GM19438 (cell line): ENCODE measurements at regions not wholly inside any gene's neighbourhood (a gene's known extent, or its start where the extent isn't known, plus 50 kb on each side); places are given as distances from the start of the nearest gene placed in this dataset.
A peak's percentile ranks its signal among the peaks of the same experiment; 100 is the strongest.
"Not testable (repeated sequence)": the region's sequence is repeated elsewhere in the genome, so short reads cannot be mapped to it uniquely, and the experiment has no call there.

Source experiments
- ATAC-seq: cut with Tn5 transposase; IDR thresholded peaks from one replicate; pipeline ENCODE4 v1.9.1; 2021; ENCODE audit warnings: low read depth; ENCODE audit not compliant: unreplicated experiment

DNA sequence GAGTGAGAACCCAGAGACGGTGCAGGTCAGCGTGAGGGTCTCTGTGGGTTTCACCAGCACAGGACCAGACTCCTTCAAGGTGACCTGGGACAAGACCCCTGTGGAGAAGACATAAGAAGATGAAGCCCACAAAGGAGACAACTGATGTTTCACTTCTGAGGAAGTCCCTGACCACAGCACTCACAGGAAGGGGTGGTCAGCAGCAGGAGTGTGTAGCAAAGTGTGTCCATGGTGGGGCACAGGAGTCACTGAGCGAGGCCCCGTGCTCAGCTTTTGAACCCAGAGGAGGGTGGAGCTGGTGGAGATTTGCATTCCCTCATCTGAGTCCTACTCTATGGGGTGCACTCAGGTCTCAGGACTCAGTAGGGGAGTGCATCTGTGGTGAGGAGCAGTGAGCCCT is 775.2 kb downstream of the TMEM121 start:
- ATAC-seq: not testable (repeated sequence)

DNA sequence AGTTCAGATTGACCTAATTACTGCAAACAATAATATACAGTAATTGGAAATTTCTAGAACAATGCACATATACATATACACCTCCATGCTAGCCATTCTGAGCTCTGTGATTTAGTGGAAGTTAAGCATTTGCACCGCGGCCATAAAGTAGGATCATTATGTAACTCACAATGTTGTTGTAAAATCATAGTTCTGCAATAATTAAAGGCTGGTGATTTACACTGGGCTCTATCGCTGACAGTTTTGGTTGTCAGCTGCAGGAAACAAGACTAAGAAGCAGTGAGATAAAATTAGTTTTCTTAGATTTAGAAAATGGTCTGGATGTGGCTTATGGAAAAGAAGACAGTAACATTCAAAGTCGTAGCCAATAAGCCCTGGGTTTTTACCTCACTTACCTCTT is 776.3 kb downstream of the TMEM121 start:
- no peak for ATAC-seq

DNA sequence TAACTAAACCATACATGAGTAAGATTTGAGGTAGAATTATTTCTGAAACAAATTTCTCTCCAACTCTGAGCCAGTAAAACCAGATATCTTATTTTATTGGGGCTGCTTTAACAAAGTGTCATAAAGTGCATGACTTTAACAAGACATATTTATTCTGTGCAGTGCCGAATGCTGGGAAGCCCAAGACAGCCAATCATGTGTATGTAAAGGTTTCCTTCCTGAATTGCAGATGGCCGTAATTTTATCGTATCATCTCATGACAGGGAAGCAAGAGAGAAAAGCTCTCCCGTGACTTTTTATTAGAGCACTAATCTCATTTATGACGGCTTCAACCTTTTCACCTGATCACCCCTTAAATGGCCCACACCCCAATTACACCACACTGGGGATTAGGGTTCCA is 777.9 kb downstream of the TMEM121 start:
- ATAC-seq: no peak

DNA sequence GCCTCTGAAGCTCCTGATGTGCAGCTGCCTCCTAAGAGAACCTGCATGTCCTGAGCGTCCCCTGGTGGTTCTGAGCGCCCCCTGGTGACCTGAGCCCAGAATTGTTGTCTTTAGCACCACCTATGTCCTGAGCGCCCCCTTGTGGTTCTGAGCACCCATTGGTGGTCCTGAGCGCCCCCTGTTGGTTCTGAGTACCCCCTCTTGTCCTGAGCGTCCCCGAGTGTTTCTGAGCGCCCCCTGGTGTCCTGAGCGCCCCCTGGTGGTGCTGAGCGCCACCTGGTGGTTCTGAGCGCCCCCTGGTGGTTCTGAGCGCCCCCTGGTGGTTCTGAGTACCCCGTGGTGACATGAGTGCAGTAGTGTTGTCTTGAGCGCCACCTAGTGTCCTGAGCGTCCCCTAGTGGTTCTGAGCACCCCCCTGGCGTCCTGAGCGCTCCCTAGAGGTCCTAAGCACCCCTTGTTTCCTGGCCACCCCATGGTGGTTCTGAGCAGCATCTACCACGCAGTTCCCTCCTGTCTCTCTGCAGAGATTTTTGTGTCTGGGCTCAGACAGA is 782.5 kb downstream of the TMEM121 start:
- ATAC-seq: peak; percentile 87

DNA sequence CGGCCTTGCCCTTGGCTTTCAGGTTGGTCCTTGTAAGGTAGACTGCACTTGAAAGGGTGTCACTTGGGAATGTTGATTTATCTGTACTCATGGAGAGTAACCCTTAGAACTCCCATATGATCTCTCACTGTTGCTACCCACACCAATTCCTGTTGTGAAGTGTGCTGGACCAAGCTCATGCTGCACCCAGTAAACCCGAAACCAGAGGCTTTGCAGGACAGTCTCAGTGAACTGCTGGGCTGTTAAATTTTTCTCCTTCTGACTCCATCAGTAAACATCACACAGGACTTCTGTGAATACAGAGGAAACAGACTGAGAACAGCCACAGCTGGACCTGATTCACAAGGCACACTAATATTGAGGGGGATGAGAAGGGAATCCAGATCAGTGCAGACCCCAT is 783.0 kb downstream of the TMEM121 start:
- ATAC-seq: peak; percentile 21

DNA sequence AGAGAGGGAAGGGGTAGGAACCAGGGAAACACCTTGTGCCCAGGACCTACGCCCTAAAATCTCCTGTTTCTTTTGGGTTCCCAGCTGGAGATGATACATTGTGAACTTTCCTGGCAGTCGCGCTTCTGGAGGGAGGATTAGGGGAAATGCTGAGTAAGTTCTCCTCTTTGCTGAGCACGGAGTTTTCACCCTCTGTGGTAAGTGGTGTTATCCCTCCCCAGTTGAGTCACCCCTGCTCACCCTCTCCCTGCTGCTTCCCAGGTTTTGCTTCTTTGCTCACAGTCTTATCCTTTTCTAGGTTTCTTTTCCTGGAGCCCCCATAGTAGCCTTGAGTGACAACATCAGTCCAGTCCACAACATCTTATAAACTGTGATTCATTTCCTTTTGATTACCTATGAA is 789.1 kb downstream of the TMEM121 start:
- no peak for ATAC-seq

DNA sequence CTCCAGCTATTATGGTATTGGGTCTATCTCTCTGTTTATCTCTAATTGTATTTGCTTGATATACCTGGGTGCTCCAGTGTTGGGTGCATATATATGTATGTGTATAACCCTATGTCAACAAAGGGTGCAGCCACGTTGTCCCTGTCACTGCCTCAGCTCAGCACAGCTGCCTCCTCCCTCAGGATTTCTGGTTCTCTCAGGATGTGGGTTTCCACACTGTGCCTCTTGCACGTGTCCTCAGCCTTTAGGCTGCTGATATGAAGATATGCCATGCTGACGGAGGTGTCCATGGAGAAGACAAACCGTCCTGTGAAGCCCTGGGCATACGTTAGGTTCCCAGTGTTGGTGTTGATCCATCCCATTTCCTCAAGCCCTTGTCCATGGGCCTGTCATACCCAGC is 791.2 kb downstream of the TMEM121 start:
- no peak for ATAC-seq

DNA sequence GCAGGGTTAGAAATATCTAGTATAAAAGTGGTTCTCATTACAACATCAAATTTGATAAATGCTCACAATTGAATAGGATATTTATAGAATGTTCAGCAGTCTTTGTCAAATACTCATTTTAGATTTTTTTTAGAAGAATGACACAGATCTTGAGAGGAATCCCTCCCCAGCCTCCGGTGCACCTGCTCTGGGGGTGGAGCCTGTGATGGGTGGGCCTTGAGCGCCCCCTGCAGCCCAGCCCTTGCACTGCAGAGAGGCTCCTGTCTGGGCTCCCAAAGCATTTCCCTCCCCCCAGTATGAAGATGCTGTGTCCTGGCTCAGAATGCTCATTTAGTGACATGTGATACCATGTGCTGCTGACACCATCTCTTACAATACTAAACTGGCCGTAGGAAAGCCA is 792.3 kb downstream of the TMEM121 start:
- no peak for ATAC-seq

DNA sequence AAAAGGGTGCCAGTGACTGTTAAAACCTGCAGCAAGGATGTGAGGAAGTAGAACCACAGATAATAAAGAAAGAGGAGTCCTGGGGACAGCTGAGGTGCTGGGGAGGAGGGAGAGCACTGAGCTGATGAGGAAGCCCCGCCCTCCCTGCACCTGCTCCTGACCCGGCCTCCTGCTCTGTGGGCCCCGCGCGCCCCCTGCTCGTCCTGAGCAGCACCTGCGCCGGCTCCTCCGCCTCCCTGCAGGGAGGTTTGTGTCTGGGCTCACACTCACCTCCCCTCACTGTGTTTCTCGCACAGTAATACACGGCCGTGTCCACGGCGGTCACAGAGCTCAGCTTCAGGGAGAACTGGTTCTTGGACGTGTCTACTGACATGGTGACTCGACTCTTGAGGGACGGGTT is 797.6 kb downstream of the TMEM121 start:
- not testable (repeated sequence) for ATAC-seq

DNA sequence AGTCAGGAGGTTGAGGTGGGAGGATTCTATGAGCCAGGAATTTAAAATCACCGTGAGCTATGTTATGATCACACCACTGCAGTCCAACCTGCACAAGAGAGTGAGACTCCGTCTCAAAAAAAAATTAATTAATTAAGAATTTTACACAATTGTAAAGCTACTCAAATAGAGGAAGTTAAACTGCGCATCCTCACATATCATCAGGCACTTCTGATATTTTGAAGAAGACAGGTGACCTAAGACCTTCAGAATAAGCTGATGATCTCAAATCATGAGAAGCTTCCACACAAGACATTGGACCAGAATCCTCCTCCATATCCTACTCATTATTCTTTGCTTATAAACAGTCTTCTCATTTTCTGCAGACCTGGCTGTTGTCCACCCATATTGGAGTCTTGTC is 800.9 kb downstream of the TMEM121 start:
- ATAC-seq: no peak

DNA sequence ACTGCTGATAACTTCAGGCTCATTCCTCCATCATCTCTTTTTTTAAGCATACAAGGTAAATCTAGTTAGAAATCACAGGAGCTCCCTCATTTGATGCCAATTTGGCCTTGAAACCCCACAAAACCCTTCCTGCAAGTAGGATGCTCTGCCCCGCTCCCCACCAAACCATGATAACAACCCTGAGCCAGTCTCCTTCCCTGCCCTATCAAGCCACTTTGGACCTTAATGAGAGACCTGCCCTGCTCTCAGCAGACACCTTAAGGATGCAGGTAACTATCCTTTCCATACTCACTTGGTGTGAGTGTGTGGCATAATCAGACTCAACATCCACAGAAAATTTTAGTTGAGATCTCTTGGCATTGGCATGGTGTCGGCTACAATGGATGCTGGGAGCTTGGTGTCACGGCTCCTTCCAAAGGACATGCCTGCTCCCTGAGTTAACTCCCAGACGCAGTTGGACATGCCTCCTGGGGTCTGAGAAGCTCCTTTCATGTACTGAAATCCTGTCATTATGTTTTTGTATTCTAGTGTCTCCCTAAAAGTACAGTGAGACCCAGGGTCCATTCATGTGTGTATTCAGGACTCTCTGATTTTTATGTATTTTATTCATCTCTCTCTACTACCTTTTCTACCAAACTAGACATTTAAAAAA is 801.4 kb downstream of the TMEM121 start:
- not testable (repeated sequence) for ATAC-seq

DNA sequence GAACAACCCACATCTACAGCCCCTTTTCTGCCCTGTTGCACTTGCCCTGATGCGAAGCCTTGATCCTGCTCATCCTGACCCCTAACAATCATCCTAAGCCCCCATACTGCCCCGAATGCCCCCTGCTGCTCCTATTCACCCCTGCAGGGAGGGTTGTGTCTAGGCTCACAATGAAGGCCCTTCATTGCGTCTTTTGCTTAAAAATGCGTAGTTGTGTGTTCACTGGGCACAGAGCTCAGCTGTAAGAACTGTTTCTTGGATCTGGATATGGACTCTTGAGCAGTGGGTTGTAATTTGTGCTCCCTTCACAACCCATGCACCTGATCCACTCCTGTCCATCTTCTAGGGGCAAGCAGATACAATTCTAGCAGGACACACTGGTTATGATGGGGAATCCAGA is 802.9 kb downstream of the TMEM121 start:
- not testable (repeated sequence) for ATAC-seq

DNA sequence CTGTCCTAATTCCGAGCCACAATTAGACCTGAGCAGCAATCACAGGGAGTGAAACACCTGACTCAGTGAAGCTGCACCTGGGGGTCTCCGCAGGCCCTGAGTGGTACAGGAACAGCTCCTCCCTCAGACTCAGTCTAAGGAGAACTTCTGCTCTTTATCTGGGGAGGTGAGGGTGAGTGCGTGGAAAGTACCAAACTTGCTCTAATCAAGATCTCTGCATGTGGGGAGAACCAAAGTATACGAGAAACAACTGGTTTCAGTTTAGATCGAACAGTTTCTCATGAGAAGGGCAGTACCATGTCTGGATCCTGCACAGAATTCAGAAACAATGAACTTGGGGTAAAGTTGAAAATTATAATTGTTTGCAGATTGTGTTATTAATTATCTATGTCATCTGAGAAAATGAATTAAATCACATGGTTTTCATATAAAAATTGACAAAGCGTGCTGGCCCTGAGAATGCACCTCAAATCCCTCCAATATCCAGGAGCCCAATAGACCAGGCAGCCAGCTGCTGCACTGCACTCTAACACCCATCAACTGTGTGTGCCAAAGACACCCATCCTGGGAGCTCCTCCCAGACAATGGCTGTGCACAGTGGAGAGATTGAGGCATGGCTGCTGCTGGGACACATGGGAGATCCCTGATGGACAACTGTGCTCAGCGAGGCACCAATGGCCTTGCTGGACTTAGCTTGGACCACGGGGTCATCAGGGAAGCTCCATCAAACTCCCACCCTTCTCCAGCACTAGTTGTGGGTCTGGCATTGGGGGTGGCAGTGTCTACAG is 803.8 kb downstream of the TMEM121 start:
- ATAC-seq: not testable (repeated sequence)

DNA sequence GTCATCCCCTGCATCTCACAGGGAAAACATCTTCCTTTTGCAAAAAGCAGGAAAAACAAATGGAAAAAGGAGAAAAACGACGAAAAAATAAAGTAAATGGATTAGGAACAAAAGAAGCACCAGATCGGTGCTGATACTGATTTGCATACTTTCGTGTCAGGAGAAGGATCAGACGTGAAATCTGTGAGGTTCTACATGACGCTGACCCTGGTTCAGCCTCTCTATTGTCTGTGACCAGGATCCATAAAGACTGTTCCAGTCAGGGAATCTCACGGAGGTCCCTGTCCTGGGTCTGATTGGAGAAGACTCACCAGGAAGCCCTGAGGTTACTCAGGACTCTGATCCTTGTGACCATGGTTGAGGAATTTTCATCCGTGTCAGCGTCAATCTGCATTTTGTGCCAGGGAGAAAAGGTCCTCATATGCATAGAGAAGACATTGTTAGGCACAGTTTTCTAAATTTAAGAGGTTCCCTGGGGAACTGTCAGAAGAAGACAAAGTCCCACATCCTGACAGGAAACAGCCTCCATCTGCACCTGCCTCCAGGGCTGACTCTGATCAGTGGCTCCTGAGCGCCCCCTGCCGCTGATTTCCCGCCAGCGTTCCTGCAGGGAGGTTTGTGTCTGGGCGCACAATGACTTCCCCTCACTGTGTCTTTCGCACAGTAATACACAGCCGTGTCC is 808.2 kb downstream of the TMEM121 start:
- ATAC-seq: peak; percentile 70

DNA sequence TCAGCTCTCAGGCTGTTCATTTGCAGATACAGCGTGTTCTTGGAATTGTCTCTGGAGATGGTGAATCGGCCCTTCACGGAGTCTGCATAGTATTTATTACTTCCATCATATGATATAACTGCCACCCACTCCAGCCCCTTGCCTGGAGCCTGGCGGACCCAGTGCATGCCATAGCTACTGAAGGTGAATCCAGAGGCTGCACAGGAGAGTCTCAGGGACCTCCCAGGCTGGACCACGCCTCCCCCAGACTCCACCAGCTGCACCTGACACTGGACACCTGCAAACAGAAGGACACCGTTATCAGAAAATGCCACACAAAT is 808.7 kb downstream of the TMEM121 start:
- peak; percentile 26 for ATAC-seq

DNA sequence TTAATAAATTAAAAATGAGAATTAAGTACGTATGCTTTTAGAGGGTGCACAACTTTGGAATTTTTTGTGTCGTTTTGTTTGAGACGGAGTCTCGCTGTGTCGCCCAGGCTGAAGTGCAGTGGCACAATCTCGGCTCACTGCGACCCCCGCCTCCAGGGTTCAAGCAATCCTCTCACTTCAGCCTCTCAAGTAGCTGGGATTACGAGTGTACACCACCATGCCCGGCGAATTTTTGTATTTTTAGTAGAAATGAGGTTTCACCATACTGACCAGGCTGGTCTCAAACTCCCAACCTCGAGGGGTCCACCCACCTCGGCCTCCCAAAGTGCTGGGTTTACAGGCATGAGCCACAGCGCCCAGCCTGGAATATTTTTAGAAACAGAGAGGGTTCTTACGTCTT is 812.4 kb downstream of the TMEM121 start:
- not testable (repeated sequence) for ATAC-seq

DNA sequence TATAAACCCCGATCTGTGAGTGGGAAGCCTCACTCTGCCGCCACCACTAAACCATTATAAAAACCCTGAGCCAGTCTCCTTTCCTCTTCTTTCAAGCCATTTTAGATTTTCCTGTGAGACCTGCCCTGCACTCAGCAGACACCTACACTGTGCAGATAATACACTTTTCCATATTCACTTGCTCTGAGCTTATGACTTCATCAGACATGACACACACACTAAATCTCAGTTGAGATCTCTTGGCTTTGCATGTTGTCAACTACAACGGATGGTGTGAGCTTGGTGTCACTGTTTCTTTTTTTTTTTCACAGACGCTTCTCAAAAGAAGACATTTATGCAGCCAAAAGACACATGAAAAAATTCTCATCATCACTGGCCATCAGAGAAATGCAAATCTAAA is 814.3 kb downstream of the TMEM121 start:
- ATAC-seq: not testable (repeated sequence)

DNA sequence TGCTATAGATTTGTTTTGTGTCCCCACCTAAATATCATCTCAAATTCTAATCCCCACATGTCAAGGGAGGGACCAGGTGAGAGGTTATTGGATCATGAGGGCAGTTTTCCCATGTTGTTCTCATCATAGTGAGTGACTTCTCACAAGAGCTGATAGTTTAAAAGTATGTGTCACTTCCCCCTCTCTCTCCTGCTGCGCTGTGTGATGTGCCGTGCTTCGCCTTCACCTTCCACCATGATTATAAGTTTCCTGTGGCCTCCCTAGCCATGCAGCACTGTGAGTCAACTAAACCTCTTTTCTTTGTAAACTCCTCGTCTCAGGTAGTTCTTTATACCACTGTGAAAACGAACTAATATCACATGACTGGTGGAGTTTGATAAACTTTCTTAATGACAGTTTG is 814.8 kb downstream of the TMEM121 start:
- not testable (repeated sequence) for ATAC-seq

DNA sequence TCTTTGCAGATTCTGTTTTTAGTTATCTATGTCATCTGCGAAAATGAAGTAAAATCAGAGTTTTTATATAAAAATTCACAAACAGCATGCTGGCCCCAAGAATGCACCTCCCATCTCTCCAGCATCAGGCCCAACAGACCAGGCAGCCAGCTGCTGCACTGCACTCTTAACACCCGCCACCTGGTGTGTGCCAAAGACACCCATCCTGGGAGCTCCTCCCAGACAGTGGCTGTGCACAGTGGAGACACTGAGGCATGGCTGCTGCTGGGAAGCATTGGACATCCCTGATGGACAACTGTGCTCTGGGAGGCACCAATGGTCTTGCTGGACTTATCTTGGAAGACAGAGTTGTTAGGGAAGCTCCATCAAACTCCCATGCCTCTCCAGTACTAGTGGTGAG is 817.2 kb downstream of the TMEM121 start:
- ATAC-seq: no peak

DNA sequence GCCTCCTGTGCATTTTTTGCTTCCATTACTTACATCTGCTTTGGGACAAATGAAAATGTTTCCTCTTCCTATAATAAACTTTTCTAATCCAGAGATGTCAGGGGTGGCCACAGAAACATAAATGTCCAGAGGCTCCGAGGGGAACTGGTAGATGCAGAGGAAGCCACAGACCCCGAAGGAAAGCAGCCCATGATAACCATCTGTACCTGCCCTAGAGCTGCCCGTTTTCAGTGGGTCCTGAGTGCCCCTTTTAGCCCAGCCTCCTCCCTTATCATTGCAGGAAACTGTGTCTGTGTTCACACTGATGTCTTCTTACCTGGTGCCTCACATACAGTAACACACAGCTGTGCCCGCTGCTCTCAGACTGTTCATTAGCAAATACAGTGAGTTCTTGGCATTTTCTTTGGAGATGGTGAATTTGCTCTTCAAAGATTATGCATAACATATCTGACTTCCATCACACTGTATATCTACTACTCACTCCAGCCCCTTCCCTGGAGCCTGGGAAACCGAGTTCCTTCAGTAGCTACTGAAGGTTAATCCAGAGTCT is 817.8 kb downstream of the TMEM121 start:
- not testable (repeated sequence) for ATAC-seq

DNA sequence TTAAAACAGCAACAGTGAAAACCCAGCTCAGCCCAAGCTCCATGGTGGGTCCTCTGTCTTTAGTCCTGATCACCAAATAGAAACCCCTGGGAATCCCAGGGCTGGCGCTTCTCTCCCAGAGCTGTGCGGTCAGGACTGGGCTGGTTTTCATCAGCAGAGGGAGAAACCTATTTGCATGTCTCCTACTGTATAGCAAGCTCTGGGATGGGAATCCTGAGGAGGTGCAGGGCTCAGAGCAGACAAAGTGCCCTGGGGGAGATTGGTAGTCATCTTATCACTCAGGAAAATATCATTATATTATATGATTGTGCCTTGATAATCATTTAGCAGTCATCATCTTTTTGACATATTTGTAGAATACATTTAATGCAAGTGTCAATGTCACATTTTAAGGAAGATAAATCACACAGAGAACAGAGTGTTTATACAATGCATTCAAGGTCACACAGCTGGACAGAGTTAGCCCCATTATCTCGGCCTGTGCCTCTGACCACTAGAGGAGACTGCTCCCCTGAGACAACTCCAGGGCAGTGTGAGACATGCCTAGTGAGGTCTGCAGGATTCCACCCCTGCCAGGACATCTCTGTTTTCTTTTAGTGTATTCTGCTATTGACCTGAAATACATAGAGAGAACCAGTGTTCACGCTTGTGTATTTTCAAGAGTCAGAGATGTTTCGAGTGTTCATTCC is 818.6 kb downstream of the TMEM121 start:
- not testable (repeated sequence) for ATAC-seq
